GM19372 (cell line): ENCODE measurements at regions not wholly inside any gene's neighbourhood (a gene's known extent, or its start where the extent isn't known, plus 50 kb on each side); places are given as distances from the start of the nearest gene placed in this dataset.
"Not testable (repeated sequence)": the region's sequence is repeated elsewhere in the genome, so short reads cannot be mapped to it uniquely, and the experiment has no call there.

ENCODE experiments used
- ATAC-seq: cut with Tn5 transposase; IDR thresholded peaks from one replicate; pipeline ENCODE4 v1.9.1; 2021; ENCODE audit warnings: mild to moderate bottlenecking, low read depth, moderate library complexity; ENCODE audit not compliant: unreplicated experiment

GRCh38 chr6:122202576-122203137, 196.8 kb upstream of the HSF2 start:
- no peak for ATAC-seq

- no peak for ATAC-seq
Observed at GRCh38 chr6:122207061-122207460, 192.4 kb upstream of the HSF2 start.

- no peak for ATAC-seq
Observed at GRCh38 chr6:122207794-122208193, 191.7 kb upstream of the HSF2 start.

- ATAC-seq = no peak
Observed at GRCh38 chr6:122214605-122215318, 184.7 kb upstream of the HSF2 start.

GRCh38 chr6:122220254-122220653, 179.2 kb upstream of the HSF2 start:
- ATAC-seq = no peak

GRCh38 chr6:122222761-122223160, 176.7 kb upstream of the HSF2 start:
- ATAC-seq = no peak

- no peak for ATAC-seq
Observed at GRCh38 chr6:122223251-122223650, 176.2 kb upstream of the HSF2 start.

- no peak for ATAC-seq
Observed at GRCh38 chr6:122238861-122239260, 160.6 kb upstream of the HSF2 start.

GRCh38 chr6:122246906-122247658, 152.4 kb upstream of the HSF2 start:
- no peak for ATAC-seq

- no peak for ATAC-seq
Observed at GRCh38 chr6:122248001-122248669, 151.3 kb upstream of the HSF2 start.

- no peak for ATAC-seq
Observed at GRCh38 chr6:122248844-122249243, 150.6 kb upstream of the HSF2 start.

- ATAC-seq = no peak
Observed at GRCh38 chr6:122258839-122259238, 140.6 kb upstream of the HSF2 start.

- ATAC-seq = no peak
Observed at GRCh38 chr6:122264557-122264956, 134.9 kb upstream of the HSF2 start.

GRCh38 chr6:122265755-122266154, 133.7 kb upstream of the HSF2 start:
- no peak for ATAC-seq

- no peak for ATAC-seq
Observed at GRCh38 chr6:122268394-122268793, 131.1 kb upstream of the HSF2 start.

GRCh38 chr6:122276637-122277036, 122.8 kb upstream of the HSF2 start:
- ATAC-seq = no peak

- not testable (repeated sequence) for ATAC-seq
Observed at GRCh38 chr6:122280105-122281021, 119.1 kb upstream of the HSF2 start.

- ATAC-seq = no peak
Observed at GRCh38 chr6:122283884-122284283, 115.6 kb upstream of the HSF2 start.

GRCh38 chr6:122284848-122285247, 114.6 kb upstream of the HSF2 start:
- ATAC-seq = no peak

- ATAC-seq = no peak
Observed at GRCh38 chr6:122285292-122285913, 114.0 kb upstream of the HSF2 start.
